Islet precursor cell (in vitro differentiated cells): ENCODE measurements at regions not wholly inside any gene's neighbourhood (a gene's known extent, or its start where the extent isn't known, plus 50 kb on each side); places are given as distances from the start of the nearest gene placed in this dataset.

Experiments used
- DNase-seq: peaks from one replicate; pipeline ENCODE4 v3.0.0-alpha.2; 2018

- no peak for DNase-seq
These were observed 58.8 kb upstream of the ZNF804B start for GRCh38 chr7:88700725-88701124.

- no peak for DNase-seq
These were observed 65.3 kb upstream of the ZNF804B start for GRCh38 chr7:88694207-88694606.

- no peak for DNase-seq
These were observed 66.4 kb upstream of the ZNF804B start for GRCh38 chr7:88693131-88693530.

GRCh38 chr7:88692493-88692892 lies 67.0 kb upstream of the ZNF804B start:
- no peak for DNase-seq

- no peak for DNase-seq
These were observed 69.7 kb upstream of the ZNF804B start for GRCh38 chr7:88689821-88690220.

- no peak for DNase-seq
These were observed 71.3 kb upstream of the ZNF804B start for GRCh38 chr7:88688222-88688621.

GRCh38 chr7:88686468-88687229 lies 72.9 kb upstream of the ZNF804B start:
- no peak for DNase-seq

- DNase-seq, result no peak
These were observed 77.8 kb upstream of the ZNF804B start for GRCh38 chr7:88681682-88682081.

GRCh38 chr7:88670536-88670935 lies 89.0 kb upstream of the ZNF804B start:
- DNase-seq, result no peak

- no peak for DNase-seq
These were observed 89.6 kb upstream of the ZNF804B start for GRCh38 chr7:88669913-88670312.

GRCh38 chr7:88668591-88668990 lies 90.9 kb upstream of the ZNF804B start:
- DNase-seq, result no peak

GRCh38 chr7:88666626-88667025 lies 92.9 kb upstream of the ZNF804B start:
- no peak for DNase-seq

GRCh38 chr7:88665892-88666514 lies 93.5 kb upstream of the ZNF804B start:
- DNase-seq, result no peak

GRCh38 chr7:88664630-88665233 lies 94.8 kb upstream of the ZNF804B start:
- DNase-seq, result peak; percentile 82

- no peak for DNase-seq
These were observed 97.6 kb upstream of the ZNF804B start for GRCh38 chr7:88661921-88662320.

- no peak for DNase-seq
These were observed 111.7 kb upstream of the ZNF804B start for GRCh38 chr7:88647825-88648224.

- no peak for DNase-seq
These were observed 120.9 kb upstream of the ZNF804B start for GRCh38 chr7:88638583-88638982.

GRCh38 chr7:88637795-88638194 lies 121.7 kb upstream of the ZNF804B start:
- no peak for DNase-seq

GRCh38 chr7:88635149-88635548 lies 124.4 kb upstream of the ZNF804B start:
- no peak for DNase-seq

- DNase-seq, result no peak
These were observed 129.9 kb upstream of the ZNF804B start for GRCh38 chr7:88629559-88629958.

GRCh38 chr7:88628363-88629085 lies 131.0 kb upstream of the ZNF804B start:
- DNase-seq, result no peak

- DNase-seq, result no peak
These were observed 142.3 kb upstream of the ZNF804B start for GRCh38 chr7:88617185-88617584.

- DNase-seq, result no peak
These were observed 144.2 kb upstream of the ZNF804B start for GRCh38 chr7:88615336-88615735.

- no peak for DNase-seq
These were observed 144.8 kb upstream of the ZNF804B start for GRCh38 chr7:88614736-88615135.
